ENCODE measurements at regions not wholly inside any gene's neighbourhood (a gene's known extent, or its start where the extent isn't known, plus 50 kb on each side); places are given as distances from the start of the nearest gene placed in this dataset.

DNA sequence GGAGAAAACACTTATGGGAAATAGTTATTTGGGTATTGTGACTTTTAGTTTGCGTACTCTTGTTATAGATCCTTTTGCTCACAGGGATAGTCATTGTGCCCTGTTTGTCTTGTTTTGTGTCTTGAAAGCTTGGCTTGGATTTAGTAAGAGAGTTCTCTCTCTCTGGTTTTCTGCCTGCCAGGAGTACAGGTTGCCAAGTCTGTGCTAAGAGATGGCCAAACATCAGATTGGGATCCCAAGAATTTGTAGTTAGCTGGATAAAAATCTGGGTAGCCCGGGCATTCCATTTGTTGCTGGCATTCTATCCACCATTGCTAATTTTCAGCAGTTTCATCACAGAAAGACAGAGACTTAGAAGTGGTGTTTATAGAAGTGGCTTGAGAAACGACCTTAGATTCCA is 222.2 kb downstream of the NRIP1 start:
- H3K27ac ChIP-seq = no peak overlapping the region
- H3K4me1 ChIP-seq (ENCODE audit: insufficient read depth) = no peaks in the 10 kb centered on the region
- intact Hi-C loops (cut with DNase I) = no loop called here
- DNase-seq = no peak
- 83 to 87% (median 86%) methylated on average over 3 of the region's 3 CpGs for WGBS, 3 donors
- H3K4me3 ChIP-seq = no peak overlapping the region
- peaks cover 0 to 6% of the 10 kb centered on the region in 2 donors for H3K9me3 ChIP-seq
- no peaks in the 10 kb centered on the region for H3K27me3 ChIP-seq
- no peak for TF ChIP-seq EP300 (IDR thresholded peaks at IDR 0.05)
- TF ChIP-seq, protein P1, sequence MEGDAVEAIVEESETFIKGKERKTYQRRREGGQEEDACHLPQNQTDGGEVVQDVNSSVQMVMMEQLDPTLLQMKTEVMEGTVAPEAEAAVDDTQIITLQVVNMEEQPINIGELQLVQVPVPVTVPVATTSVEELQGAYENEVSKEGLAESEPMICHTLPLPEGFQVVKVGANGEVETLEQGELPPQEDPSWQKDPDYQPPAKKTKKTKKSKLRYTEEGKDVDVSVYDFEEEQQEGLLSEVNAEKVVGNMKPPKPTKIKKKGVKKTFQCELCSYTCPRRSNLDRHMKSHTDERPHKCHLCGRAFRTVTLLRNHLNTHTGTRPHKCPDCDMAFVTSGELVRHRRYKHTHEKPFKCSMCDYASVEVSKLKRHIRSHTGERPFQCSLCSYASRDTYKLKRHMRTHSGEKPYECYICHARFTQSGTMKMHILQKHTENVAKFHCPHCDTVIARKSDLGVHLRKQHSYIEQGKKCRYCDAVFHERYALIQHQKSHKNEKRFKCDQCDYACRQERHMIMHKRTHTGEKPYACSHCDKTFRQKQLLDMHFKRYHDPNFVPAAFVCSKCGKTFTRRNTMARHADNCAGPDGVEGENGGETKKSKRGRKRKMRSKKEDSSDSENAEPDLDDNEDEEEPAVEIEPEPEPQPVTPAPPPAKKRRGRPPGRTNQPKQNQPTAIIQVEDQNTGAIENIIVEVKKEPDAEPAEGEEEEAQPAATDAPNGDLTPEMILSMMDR (IDR thresholded peaks at IDR 0.05) = no peak
- no peaks in the 10 kb centered on the region for H3K36me3 ChIP-seq

GRCh38 chr21:14841511-14842472 is 223.0 kb downstream of the NRIP1 start:
- intact Hi-C loops (cut with DNase I) = no loop called here
- no peak overlapping the region for H3K27ac ChIP-seq
- no peaks in the 10 kb centered on the region for H3K36me3 ChIP-seq

GRCh38 chr21:14838400-14838799 is 226.4 kb downstream of the NRIP1 start:
- Histone ChIP-seq H3K4me1 (ENCODE audit: insufficient read depth) (no peaks in the 10 kb centered on the region), H3K36me3 (no peaks in the 10 kb centered on the region), H3K27ac (no peak overlapping the region), H3K9me3 (no peaks in the 10 kb centered on the region), H3K27me3 (no peaks in the 10 kb centered on the region), H3K4me3 (no peak overlapping the region)
- intact Hi-C loops (cut with DNase I) = no loop called here
- WGBS, 3 donors = 66 to 80% (median 66%) methylated on average over 3 of the region's 3 CpGs
- no peak for TF ChIP-seq EP300 (IDR thresholded peaks at IDR 0.05)
- TF ChIP-seq, protein P1 (IDR thresholded peaks at IDR 0.05) = no peak
- TF ChIP-seq POLR2A (IDR thresholded peaks at IDR 0.05) = no peak
- no peak for DNase-seq

More at GRCh38 chr21:14841511-14842472, 223.0 kb downstream of the NRIP1 start:
- Histone ChIP-seq H3K9me3 (peaks cover 0 to 6% of the 10 kb centered on the region in 2 donors), H3K27me3 (no peaks in the 10 kb centered on the region), H3K4me1 (ENCODE audit: insufficient read depth) (no peaks in the 10 kb centered on the region), H3K4me3 (no peak overlapping the region)
- WGBS, 3 donors = 93 to 98% (median 96%) methylated on average over 50 to 51 of the region's 51 CpGs
- TF ChIP-seq EP300 (IDR thresholded peaks at IDR 0.05) (no peak), POLR2A (IDR thresholded peaks at IDR 0.05) (no peak)
- TF ChIP-seq, protein P1 (IDR thresholded peaks at IDR 0.05) = no peak
- peak in 1 of 5 donors; percentile 15 for DNase-seq

- H3K27ac ChIP-seq = no peak overlapping the region
- no peaks in the 10 kb centered on the region for H3K27me3 ChIP-seq
- 76 to 85% (median 85%) methylated on average over 1 of the region's 1 CpG for WGBS, 3 donors
- no peaks in the 10 kb centered on the region for H3K36me3 ChIP-seq
- intact Hi-C loops (cut with DNase I) = no loop called here
- H3K4me3 ChIP-seq = no peak overlapping the region
- TF ChIP-seq, protein P1 (IDR thresholded peaks at IDR 0.05) = no peak
- no peak for TF ChIP-seq POLR2A (IDR thresholded peaks at IDR 0.05)
- TF ChIP-seq EP300 (IDR thresholded peaks at IDR 0.05) = no peak
- DNase-seq = no peak
- no peaks in the 10 kb centered on the region for H3K9me3 ChIP-seq
- H3K4me1 ChIP-seq (ENCODE audit: insufficient read depth) = no peaks in the 10 kb centered on the region
These were observed 227.8 kb downstream of the NRIP1 start for GRCh38 chr21:14836950-14837349.
